HG03342 (cell line): ENCODE measurements at regions not wholly inside any gene's neighbourhood (a gene's known extent, or its start where the extent isn't known, plus 50 kb on each side); places are given as distances from the start of the nearest gene placed in this dataset.

Experiments
- ATAC-seq: cut with Tn5 transposase; IDR thresholded peaks from one replicate; pipeline ENCODE4 v1.9.1; 2021; ENCODE audit warnings: mild to moderate bottlenecking, moderate library complexity; ENCODE audit not compliant: unreplicated experiment

- ATAC-seq, result no peak
Measured at GRCh38 chr4:137692205-137692604, 159.9 kb upstream of the PCDH18 start.

GRCh38 chr4:137688651-137689050, 156.4 kb upstream of the PCDH18 start:
- no peak for ATAC-seq

GRCh38 chr4:137685357-137685756, 153.1 kb upstream of the PCDH18 start:
- no peak for ATAC-seq

DNA sequence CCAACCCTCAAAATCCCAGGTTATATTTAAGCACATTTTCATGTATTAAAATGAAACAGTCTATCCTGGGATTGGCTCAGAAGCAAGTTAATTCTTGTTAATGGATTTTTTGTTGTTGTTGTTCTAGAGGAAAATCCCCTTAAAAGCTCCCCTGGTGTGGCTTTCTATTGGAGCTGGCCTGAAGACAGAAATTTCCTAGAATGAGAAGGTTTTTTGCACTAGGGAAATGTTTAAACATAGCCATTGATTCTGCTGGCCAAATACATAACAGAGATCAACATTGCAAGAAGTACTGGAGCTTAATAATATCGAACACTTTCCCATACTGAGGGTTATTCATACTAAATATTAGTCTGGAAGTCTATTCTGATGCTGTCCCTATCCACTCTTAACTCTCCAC, 148.8 kb upstream of the PCDH18 start:
- no peak for ATAC-seq

DNA sequence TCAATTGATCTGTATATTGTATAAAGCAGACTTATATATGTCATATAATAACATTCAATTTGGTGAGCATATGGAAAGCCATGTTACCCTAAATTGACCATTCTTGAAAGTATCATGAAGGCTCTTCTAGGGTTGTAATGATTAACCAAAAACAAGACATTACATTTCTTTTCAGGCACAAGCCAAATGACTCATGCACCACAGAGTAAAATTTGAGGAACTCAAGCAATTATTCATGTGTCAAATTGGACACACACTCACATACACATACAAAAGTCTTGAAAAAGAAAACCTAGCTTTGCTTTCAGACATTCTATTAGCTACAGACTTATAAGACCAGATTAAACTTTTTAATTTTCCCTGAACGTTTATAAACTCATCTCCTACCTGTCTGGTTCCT, 146.5 kb upstream of the PCDH18 start:
- peak; percentile 84 for ATAC-seq

- ATAC-seq, result no peak
Measured at GRCh38 chr4:137677863-137678262, 145.6 kb upstream of the PCDH18 start.

DNA sequence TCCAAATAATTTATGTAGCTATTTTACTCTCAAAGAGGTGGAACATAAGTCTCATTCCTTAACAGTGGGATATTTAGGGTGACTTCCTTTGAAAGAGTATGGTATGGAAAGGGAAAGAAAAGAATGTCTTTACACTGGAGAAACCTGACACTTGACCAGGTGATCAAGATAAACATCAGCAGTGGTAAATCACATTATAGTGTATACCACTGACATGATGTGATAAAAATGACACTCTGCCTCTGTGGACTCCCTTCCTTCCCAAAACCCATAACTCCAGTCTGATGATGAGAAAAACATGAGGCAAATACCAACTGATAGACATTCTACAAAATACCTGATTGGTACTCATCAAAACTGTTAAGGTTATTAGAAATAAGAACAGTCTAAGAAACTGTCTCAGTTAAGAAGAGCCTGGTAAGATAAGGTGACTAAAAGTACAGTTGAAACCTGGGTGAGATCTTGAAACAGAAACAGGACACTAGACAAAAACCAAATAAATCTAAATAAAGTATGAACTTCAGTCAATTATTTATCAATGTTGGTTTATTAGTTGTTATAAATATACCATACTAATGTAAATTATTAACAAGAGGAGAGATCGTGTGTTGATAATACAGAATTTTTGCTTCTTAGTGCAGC, 144.2 kb upstream of the PCDH18 start:
- ATAC-seq, result no peak

- no peak for ATAC-seq
Measured at GRCh38 chr4:137674066-137674465, 141.8 kb upstream of the PCDH18 start.

DNA sequence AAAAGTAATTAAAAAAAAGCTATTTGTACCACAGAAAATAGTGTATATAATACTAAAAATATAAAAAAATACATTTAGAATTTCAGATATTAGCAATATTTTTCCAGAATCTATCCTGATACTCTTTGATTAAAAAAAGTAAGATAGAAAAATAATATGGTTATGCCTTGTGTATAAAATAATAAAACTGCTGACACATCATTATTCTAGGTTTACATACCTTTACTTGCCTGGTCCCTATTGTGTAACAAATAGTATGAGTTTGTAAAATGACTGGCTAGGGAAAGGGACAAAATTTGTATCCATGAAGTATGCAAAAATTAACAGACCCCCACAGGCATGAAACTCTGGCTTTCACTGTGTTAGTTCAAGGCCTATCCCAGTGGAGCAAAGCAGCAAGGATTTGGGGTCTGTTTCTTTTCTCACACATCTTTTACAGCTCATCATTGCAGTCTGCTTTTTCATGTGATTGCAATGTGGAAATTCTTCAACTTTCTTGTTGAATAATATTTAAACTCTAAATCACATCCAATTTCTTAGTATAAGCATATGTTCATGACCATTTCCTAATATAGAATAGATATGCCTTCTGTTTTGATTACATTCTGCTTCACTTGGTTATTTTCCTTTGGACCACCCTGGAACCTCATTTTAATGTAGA, 136.7 kb upstream of the PCDH18 start:
- no peak for ATAC-seq

GRCh38 chr4:137664416-137664815, 132.1 kb upstream of the PCDH18 start:
- no peak for ATAC-seq

DNA sequence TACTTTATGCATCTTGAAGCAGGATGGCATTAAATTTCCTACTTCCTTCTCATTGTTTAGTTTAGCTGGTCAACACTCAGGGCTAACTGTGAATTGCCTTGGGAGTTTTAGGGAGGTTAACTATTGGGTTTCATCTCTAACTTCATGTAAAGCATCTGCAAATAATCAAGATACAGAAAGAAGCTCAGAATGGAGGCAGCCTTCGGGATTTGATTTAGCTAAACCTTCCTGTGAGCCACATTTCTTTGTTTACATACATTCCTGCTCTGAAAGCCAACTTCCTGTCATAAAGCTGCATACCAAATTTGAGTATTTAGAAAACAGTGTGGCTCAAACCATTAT, 131.7 kb upstream of the PCDH18 start:
- no peak for ATAC-seq

DNA sequence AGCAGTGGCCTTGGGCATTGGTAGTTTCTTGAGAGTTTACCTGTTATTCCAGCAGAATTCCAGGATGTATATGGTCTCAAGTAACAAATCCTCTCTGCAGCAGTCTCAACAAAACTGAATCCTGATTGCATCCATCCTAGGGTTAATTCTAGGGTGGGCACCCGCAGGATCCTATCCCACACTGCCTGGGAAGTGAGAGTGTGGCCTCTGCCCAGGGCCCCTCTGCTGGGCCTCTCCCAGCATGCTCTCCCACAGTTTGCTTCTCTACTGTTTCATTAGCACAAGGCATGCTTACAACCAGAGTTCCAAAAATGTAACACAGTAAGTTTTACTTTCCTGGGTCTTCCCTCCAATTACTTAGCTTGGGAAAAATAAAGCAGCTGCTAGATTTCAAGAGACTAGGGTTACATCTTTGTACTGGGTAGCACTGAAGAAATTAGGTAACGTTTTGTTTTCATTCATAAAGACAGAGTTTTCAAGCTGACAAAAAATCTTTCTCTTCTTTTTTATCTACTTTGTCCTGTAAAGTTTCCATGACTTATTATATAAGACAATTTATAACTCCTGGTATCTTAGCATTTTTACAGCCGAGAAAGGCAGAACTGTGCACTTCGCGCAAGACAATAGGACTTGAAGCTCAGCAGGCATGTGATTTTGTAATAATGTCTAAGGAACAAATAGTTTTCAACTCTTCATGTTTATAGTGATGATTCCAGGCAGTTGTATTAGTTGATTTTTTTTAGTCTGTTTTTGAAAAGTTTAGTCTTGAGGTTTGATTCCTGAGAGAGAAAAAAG, 131.2 kb upstream of the PCDH18 start:
- no peak for ATAC-seq

DNA sequence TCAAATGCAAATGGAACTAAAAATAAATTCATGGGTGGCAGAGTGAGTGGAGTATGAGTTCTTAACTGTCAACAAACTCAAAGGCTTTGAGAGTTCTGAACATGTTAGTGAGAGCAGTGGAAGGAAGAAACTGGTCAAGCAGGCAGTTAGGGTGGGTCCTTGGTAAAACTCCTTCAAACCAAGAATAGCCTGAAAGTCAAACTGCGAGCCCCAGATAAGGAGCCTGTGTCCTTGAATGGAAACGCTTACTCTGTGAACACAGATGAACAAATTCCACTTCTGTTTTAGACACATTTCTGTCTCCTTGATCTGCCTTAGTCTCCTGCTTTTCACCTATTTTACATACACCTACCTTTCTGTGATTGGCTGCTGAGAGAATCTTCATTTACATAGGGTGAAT, 129.4 kb upstream of the PCDH18 start:
- no peak for ATAC-seq

DNA sequence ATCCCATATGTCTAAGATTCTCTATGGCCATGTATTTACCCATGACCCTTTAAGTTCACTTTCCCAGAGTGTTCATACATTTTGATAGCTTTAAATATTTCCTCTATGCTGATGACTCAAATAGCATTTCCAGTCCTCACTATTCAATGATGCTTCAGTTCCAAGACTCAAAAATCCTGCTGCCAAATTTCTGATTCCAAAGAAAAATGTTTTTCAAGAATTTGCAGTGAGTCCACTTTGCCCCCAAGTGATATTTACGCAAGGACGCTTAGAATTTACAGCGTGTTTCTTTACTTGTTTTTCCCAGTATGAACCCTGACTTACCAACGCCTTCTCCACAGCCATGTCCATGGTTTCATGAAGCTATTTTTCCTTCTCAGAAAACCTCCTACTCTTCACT, 127.9 kb upstream of the PCDH18 start:
- no peak for ATAC-seq

- ATAC-seq, result no peak
Measured at GRCh38 chr4:137659431-137659830, 127.1 kb upstream of the PCDH18 start.

DNA sequence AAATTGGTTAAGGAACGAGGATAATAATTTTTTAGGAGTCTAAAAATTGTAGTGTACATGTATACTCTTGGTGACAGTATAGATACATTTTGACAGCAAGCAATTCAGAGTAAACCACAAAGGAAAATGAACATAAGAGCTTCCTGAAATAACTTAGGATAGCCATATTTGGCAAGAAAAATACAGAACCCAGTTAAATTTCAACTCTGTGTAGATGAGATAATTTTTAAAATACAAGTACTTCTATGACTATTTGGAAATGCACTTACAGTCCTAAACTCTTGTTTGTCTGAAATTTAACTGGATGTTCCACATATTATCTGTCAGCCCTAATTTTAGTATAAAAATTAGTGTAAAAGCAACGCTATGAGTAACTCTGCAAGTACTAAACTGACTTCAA, 124.4 kb upstream of the PCDH18 start:
- ATAC-seq, result no peak

DNA sequence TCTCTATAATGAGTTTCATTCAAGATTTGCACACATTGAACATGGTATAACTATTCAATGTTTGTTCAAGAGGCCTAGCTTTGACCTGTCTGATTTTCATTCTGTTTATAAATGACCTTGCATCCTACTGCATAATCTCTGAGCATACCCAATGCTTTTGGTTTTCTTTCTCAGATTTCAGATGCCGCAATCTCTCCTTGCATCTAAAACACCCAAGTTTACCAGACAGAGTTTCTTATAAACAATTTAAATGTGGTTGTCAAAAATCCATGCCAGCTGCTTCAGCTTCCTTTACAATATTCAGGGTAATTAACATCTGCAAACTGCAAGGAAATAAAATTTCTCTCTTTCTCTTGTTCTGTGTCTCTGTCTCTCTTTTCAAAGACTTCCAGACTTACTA, 123.0 kb upstream of the PCDH18 start:
- ATAC-seq, result no peak

DNA sequence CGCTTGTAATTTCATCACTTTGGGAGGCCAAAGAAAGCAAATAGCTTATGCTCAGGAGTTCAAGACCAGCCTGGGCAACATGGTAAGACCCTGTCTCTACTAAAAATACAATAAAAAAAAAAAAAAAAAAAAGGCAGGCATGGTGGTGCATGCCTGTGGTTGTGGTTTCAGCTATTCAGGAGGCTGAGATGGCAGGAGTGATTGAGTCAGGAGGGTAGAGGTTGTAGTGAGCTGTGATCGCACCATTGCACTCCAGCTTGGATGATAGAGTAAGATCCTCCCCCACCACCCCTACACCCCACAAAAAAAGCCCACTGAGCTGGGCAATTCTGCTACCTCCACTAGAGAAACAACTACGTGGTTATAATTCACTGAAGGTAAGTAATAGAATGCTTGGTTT, 118.8 kb upstream of the PCDH18 start:
- no peak for ATAC-seq

DNA sequence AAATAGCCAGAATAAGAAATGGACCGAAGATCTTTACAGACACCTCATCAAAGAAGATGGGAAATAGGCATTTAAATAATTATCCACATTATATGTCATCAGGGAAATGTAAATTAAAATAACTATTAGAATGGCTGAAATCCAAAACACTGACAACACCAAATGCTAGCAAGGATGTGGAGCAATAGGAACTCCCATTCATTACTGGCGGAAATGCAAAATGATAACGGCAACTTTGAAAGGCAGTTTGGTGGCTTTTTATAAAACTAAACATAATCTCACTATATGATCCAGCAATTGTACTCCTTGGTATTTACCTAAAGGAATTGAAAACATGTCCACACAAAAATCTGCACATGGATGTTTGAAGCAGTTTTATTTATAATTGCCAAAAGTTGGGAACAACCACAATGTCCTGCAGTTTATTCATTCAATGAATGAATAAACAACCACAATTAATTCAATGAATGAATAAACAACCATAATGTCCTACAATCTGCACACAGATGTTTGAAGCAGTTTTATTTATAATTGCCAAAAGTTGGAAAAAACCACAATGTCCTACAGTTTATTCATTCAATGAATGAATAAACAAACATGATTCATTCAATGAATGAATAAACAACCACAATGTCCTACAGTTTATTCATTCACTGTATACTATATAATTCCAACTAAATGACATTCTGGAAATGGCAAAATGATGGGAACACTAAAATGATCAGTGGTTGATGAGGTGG, 117.6 kb upstream of the PCDH18 start:
- no peak for ATAC-seq

DNA sequence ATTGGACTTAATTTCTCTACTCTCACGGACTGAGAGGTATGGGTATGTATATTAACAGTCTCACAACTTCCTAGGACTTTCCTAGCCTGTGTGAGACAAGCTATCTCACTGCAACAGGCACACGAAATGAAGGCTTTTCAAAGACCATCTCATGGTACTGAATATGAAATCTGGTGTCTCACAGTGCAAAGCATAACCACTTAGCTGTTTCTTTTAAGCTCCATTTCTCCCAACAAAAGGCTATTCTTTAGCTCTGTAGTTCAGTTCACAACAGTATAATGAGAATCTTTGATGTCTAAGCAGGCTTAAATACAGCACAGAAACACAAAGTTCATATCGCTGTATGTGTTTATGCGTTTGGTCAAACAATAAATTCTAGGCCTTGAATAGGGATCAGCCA, 116.2 kb upstream of the PCDH18 start:
- no peak for ATAC-seq

GRCh38 chr4:137647375-137647774, 115.1 kb upstream of the PCDH18 start:
- peak; percentile 97 for ATAC-seq

DNA sequence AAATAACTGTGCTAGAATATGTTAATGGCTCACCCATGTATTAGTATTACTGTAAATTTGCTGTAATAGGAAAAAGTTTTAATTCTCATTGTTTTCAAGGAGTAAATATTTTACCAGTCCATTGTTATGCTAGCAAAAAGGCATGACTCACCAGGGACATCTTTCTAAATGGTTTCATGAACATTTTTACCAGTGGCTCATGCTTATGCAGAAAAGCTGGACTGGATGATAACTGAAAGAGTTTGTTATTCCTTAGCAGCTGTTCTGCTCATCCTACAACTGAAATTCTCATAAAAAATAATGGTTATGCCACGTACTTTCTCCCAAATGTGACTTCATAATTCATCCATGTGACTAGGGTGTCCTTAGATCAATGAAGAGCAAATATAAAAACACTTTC, 111.9 kb upstream of the PCDH18 start:
- no peak for ATAC-seq
